ENCODE measurements at regions not wholly inside any gene's neighbourhood (a gene's known extent, or its start where the extent isn't known, plus 50 kb on each side); places are given as distances from the start of the nearest gene placed in this dataset.

- Histone ChIP-seq H3K27me3 (replicated peaks; ENCODE audit: control insufficient read depth, insufficient read depth, low read length) (no peaks in the 10 kb centered on the region), H3K9me3 (no peaks in the 10 kb centered on the region), H3K4me1 (no peaks in the 10 kb centered on the region), H3K4me3 (ENCODE audit: low read depth, low read length) (no peak overlapping the region), H3K36me3 (ENCODE audit: control insufficient read depth, insufficient read depth, low read length) (no peaks in the 10 kb centered on the region)
- ChIA-PET POLR2A (no interaction called here), CTCF (interaction anchor here (0.8 kb wide), 1 partner anchor 60 kb away, joined by 3 read pairs; no protein-coding TSS in a partner anchor)
- Mint-ChIP-seq H3K27me3 (ENCODE audit: insufficient read depth, unreplicated experiment) (peaks cover 10% of the 10 kb centered on the region), H3K4me3 (ENCODE audit: unreplicated experiment) (no peak overlapping the region), H3K27ac (ENCODE audit: unreplicated experiment) (no peak overlapping the region), H3K36me3 (ENCODE audit: insufficient read depth, unreplicated experiment) (no peaks in the 10 kb centered on the region), H3K9me3 (ENCODE audit: unreplicated experiment) (no peaks in the 10 kb centered on the region), H3K4me1 (ENCODE audit: low read depth, unreplicated experiment) (no peaks in the 10 kb centered on the region)
- TF ChIP-seq, protein P1, sequence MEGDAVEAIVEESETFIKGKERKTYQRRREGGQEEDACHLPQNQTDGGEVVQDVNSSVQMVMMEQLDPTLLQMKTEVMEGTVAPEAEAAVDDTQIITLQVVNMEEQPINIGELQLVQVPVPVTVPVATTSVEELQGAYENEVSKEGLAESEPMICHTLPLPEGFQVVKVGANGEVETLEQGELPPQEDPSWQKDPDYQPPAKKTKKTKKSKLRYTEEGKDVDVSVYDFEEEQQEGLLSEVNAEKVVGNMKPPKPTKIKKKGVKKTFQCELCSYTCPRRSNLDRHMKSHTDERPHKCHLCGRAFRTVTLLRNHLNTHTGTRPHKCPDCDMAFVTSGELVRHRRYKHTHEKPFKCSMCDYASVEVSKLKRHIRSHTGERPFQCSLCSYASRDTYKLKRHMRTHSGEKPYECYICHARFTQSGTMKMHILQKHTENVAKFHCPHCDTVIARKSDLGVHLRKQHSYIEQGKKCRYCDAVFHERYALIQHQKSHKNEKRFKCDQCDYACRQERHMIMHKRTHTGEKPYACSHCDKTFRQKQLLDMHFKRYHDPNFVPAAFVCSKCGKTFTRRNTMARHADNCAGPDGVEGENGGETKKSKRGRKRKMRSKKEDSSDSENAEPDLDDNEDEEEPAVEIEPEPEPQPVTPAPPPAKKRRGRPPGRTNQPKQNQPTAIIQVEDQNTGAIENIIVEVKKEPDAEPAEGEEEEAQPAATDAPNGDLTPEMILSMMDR (IDR thresholded peaks at IDR 0.05; ENCODE audit: insufficient read depth in 1 of 2, low read depth in 1 of 2, low read length in 1 of 2, severe bottlenecking in 1 of 2, unreplicated experiment in 1 of 2), result peak in 1 of 2 experiments; percentile 10
- peak in 1 of 2 experiments; percentile 38 for DNase-seq
- no TSS peak for BruUV-seq (replicated peaks)
- intact Hi-C loops (cut with micrococcal nuclease; ENCODE audit: unreplicated experiment), result no loop called here
These were observed 180.8 kb upstream of the CHD6 start for GRCh38 chr20:41798930-41799502.

GRCh38 chr20:41786158-41786557 lies 168.0 kb upstream of the CHD6 start:
- ChIA-PET POLR2A (no interaction called here), CTCF (no interaction called here)

DNA sequence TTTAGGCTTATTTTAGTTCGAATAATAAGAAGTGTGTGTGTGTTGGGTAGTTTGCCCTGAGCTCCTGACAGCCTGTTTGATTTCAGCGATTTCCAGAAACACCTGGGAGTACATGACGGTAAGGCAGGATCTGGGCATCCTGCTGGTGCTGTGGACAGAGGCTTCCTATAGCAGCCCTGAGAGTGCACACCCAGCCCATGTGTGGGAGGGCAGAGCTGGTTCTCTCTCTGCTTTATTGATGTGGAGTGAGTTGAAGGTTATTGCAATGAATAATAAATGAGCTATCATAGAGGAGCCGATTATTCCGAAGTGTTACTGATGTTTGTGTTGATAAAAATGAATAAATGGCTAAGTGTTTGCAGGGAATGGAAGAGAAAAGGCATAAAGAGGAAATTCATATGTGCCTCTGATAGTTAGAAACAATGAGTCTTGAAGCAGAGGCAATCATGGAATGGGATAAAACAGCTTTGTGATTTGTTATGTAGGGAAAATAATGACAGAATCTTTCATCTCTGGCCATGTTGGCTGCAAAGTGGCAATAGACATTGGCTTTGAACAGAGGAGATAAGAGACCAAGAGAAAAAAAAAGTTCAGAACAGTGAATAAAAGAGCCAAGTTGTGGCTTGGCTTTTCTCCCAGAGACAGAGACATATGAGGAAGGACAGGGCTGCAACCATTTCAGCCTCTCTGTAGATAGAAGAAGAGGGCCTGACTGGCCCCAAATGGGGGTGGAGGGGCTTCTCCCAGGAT lies 166.2 kb upstream of the CHD6 start:
- H3K4me1 Mint-ChIP-seq (ENCODE audit: low read depth, unreplicated experiment), result no peaks in the 10 kb centered on the region
- no peaks in the 10 kb centered on the region for H3K36me3 ChIP-seq (ENCODE audit: control insufficient read depth, insufficient read depth, low read length)
- no peaks in the 10 kb centered on the region for H3K9me3 Mint-ChIP-seq (ENCODE audit: unreplicated experiment)
- H3K4me3 Mint-ChIP-seq (ENCODE audit: unreplicated experiment), result no peak overlapping the region
- CTCF ChIA-PET, result no interaction called here
- intact Hi-C loops (cut with micrococcal nuclease; ENCODE audit: unreplicated experiment), result no loop called here
- TF ChIP-seq, protein P1 (IDR thresholded peaks at IDR 0.05; ENCODE audit: insufficient read depth in 1 of 2, low read depth in 1 of 2, low read length in 1 of 2, severe bottlenecking in 1 of 2, unreplicated experiment in 1 of 2), result no peak
- H3K27ac Mint-ChIP-seq (ENCODE audit: unreplicated experiment), result no peak overlapping the region
- DNase-seq, result peak in 1 of 2 experiments; percentile 22
- H3K27me3 Mint-ChIP-seq (ENCODE audit: insufficient read depth, unreplicated experiment), result peaks cover 9% of the 10 kb centered on the region
- H3K27me3 ChIP-seq (replicated peaks; ENCODE audit: control insufficient read depth, insufficient read depth, low read length), result no peaks in the 10 kb centered on the region
- no peaks in the 10 kb centered on the region for H3K9me3 ChIP-seq
- no TSS peak for BruUV-seq (replicated peaks)
- POLR2A ChIA-PET, result no interaction called here
- no peaks in the 10 kb centered on the region for H3K36me3 Mint-ChIP-seq (ENCODE audit: insufficient read depth, unreplicated experiment)
- no peaks in the 10 kb centered on the region for H3K4me1 ChIP-seq
- H3K4me3 ChIP-seq (ENCODE audit: low read depth, low read length), result no peak overlapping the region

More at GRCh38 chr20:41786158-41786557, 168.0 kb upstream of the CHD6 start:
- Histone ChIP-seq H3K36me3 (ENCODE audit: control insufficient read depth, insufficient read depth, low read length) (no peaks in the 10 kb centered on the region), H3K4me1 (no peaks in the 10 kb centered on the region), H3K9me3 (no peaks in the 10 kb centered on the region), H3K4me3 (ENCODE audit: low read depth, low read length) (no peak overlapping the region), H3K27me3 (replicated peaks; ENCODE audit: control insufficient read depth, insufficient read depth, low read length) (no peaks in the 10 kb centered on the region)
- BruUV-seq (replicated peaks), result no TSS peak
- TF ChIP-seq, protein P1 (IDR thresholded peaks at IDR 0.05; ENCODE audit: insufficient read depth in 1 of 2, low read depth in 1 of 2, low read length in 1 of 2, severe bottlenecking in 1 of 2, unreplicated experiment in 1 of 2), result no peak
- H3K4me3 Mint-ChIP-seq (ENCODE audit: unreplicated experiment), result no peak overlapping the region
- H3K36me3 Mint-ChIP-seq (ENCODE audit: insufficient read depth, unreplicated experiment), result no peaks in the 10 kb centered on the region
- no peaks in the 10 kb centered on the region for H3K4me1 Mint-ChIP-seq (ENCODE audit: low read depth, unreplicated experiment)
- peaks cover 9% of the 10 kb centered on the region for H3K27me3 Mint-ChIP-seq (ENCODE audit: insufficient read depth, unreplicated experiment)
- H3K9me3 Mint-ChIP-seq (ENCODE audit: unreplicated experiment), result no peaks in the 10 kb centered on the region
- no peak for DNase-seq
- intact Hi-C loops (cut with micrococcal nuclease; ENCODE audit: unreplicated experiment), result no loop called here
- no peak overlapping the region for H3K27ac Mint-ChIP-seq (ENCODE audit: unreplicated experiment)

All from Caco-2 (cell line).